Progenitor cell of endocrine pancreas (in vitro differentiated cells): ENCODE measurements at regions not wholly inside any gene's neighbourhood (a gene's known extent, or its start where the extent isn't known, plus 50 kb on each side); places are given as distances from the start of the nearest gene placed in this dataset.
"Not testable (repeated sequence)": the region's sequence is repeated elsewhere in the genome, so short reads cannot be mapped to it uniquely, and the experiment has no call there.

Experiments
- DNase-seq: peaks from one replicate; pipeline ENCODE4 v3.0.0; 2021; ENCODE audit warnings: low spot score; ENCODE audit not compliant: unreplicated experiment
- H3K27ac Mint-ChIP-seq: 2 replicates; pipeline ENCODE4 v1.8.0; 2021; ENCODE audit warnings: mild to moderate bottlenecking, moderate library complexity, mixed read lengths
- H3K27me3 Mint-ChIP-seq: 2 replicates; pipeline ENCODE4 v1.8.0; 2021; ENCODE audit warnings: mixed read lengths
- H3K36me3 Mint-ChIP-seq: 2 replicates; pipeline ENCODE4 v1.8.0; 2022; ENCODE audit warnings: mixed read lengths; ENCODE audit not compliant: insufficient read depth
- H3K4me1 Mint-ChIP-seq: 2 replicates; pipeline ENCODE4 v1.8.0; 2021; ENCODE audit warnings: low read depth, mixed read lengths
- H3K4me3 Mint-ChIP-seq: 2 replicates; pipeline ENCODE4 v1.8.0; 2021; ENCODE audit warnings: low read depth, mild to moderate bottlenecking, moderate library complexity, mixed read lengths
- H3K9me3 Mint-ChIP-seq: 2 replicates; pipeline ENCODE4 v1.8.0; 2021; ENCODE audit warnings: low read depth, mixed read lengths
- CTCF ChIP-seq: fragments of 200-600 bp; sonication (generic); IDR thresholded peaks from one replicate; pipeline ENCODE4 v1.5.0; 2021; ENCODE audit warnings: antibody characterized with exemption, mild to moderate bottlenecking; ENCODE audit not compliant: unreplicated experiment

GRCh38 chr6:132021552-132022375, 70.6 kb upstream of the CCN2 start:
- H3K27ac Mint-ChIP-seq = no peak overlapping the region
- H3K4me3 Mint-ChIP-seq = no peak overlapping the region
- no peaks in the 10 kb centered on the region for H3K27me3 Mint-ChIP-seq
- no peak for DNase-seq
- H3K4me1 Mint-ChIP-seq = peaks cover 3% of the 10 kb centered on the region
- H3K9me3 Mint-ChIP-seq = no peaks in the 10 kb centered on the region
- TF ChIP-seq CTCF = no peak
- H3K36me3 Mint-ChIP-seq = no peaks in the 10 kb centered on the region

GRCh38 chr6:132020918-132021317, 69.7 kb upstream of the CCN2 start:
- not testable (repeated sequence) for H3K27ac Mint-ChIP-seq, H3K9me3 Mint-ChIP-seq, DNase-seq, H3K4me3 Mint-ChIP-seq, H3K27me3 Mint-ChIP-seq, H3K4me1 Mint-ChIP-seq, H3K36me3 Mint-ChIP-seq

- Mint-ChIP-seq H3K27me3 (no peaks in the 10 kb centered on the region), H3K27ac (no peak overlapping the region), H3K4me1 (peaks cover 3% of the 10 kb centered on the region), H3K4me3 (no peak overlapping the region), H3K9me3 (no peaks in the 10 kb centered on the region), H3K36me3 (no peaks in the 10 kb centered on the region)
- no peak for TF ChIP-seq CTCF
- no peak for DNase-seq
Measured at GRCh38 chr6:132020138-132020581, 69.0 kb upstream of the CCN2 start.

GRCh38 chr6:132019586-132019985, 68.4 kb upstream of the CCN2 start:
- Mint-ChIP-seq H3K27ac (no peak overlapping the region), H3K4me3 (no peak overlapping the region), H3K4me1 (peaks cover 3% of the 10 kb centered on the region), H3K9me3 (no peaks in the 10 kb centered on the region), H3K27me3 (no peaks in the 10 kb centered on the region), H3K36me3 (no peaks in the 10 kb centered on the region)
- DNase-seq = no peak
- TF ChIP-seq CTCF = no peak

- Mint-ChIP-seq H3K27ac (no peak overlapping the region), H3K4me1 (peaks cover 3% of the 10 kb centered on the region), H3K27me3 (no peaks in the 10 kb centered on the region), H3K36me3 (no peaks in the 10 kb centered on the region), H3K4me3 (no peak overlapping the region), H3K9me3 (no peaks in the 10 kb centered on the region)
- no peak for DNase-seq
- TF ChIP-seq CTCF = no peak
Measured at GRCh38 chr6:132017942-132018341, 66.8 kb upstream of the CCN2 start.

- Mint-ChIP-seq H3K27ac (no peak overlapping the region), H3K4me1 (peaks cover 3% of the 10 kb centered on the region), H3K4me3 (no peak overlapping the region), H3K27me3 (no peaks in the 10 kb centered on the region), H3K9me3 (no peaks in the 10 kb centered on the region), H3K36me3 (no peaks in the 10 kb centered on the region)
- TF ChIP-seq CTCF = no peak
- no peak for DNase-seq
Measured at GRCh38 chr6:132016396-132016795, 65.2 kb upstream of the CCN2 start.
